DND-41 (cell line): ENCODE measurements at regions not wholly inside any gene's neighbourhood (a gene's known extent, or its start where the extent isn't known, plus 50 kb on each side); places are given as distances from the start of the nearest gene placed in this dataset.

ENCODE experiments used
- ATAC-seq: fragments of 200-7000 bp; cut with Tn5 transposase; 3 replicates; pipeline ENCODE4 v1.9.1; 2021; ENCODE audit warnings: low read depth; ENCODE audit not compliant: insufficient read depth
- DNase-seq: peaks from one replicate; pipeline ENCODE4 v3.0.0-alpha.2; 2020
- H2AFZ ChIP-seq: 2 replicates; pipeline ENCODE4 v1.6.0; 2012; ENCODE audit warnings: low read depth, low read length
- H3K27ac ChIP-seq: 2 replicates; pipeline ENCODE4 v1.5.1; 2012; ENCODE audit warnings: low read length, inconsistent platforms
- H3K27me3 ChIP-seq: fragments of 200-600 bp; sonication (generic); 2 replicates; pipeline ENCODE4 v1.6.0; 2012; ENCODE audit warnings: low read length, mild to moderate bottlenecking, inconsistent platforms; ENCODE audit not compliant: insufficient read depth, poor library complexity
- H3K36me3 ChIP-seq: 2 replicates; pipeline ENCODE4 v1.5.1; 2012; ENCODE audit warnings: low read length, inconsistent platforms; ENCODE audit not compliant: insufficient read depth
- H3K4me1 ChIP-seq: 2 replicates; pipeline ENCODE4 v1.5.1; 2012; ENCODE audit warnings: mild to moderate bottlenecking, low read length; ENCODE audit not compliant: insufficient read depth
- H3K4me2 ChIP-seq: 2 replicates; pipeline ENCODE4 v1.6.0; 2012; ENCODE audit warnings: mild to moderate bottlenecking, moderate library complexity, low read length, inconsistent platforms; ENCODE audit not compliant: insufficient read depth
- H3K4me3 ChIP-seq, 2 experiments: fragments of 200-600 bp in 1 of 2; shearing (Covaris generic) in 1 of 2; 2 replicates each; pipeline ENCODE4 v1.5.1; 2012 to 2016; ENCODE audit warnings: inconsistent platforms in 2 of 2, low read length in 2 of 2, mild to moderate bottlenecking in 2 of 2, low read depth in 1 of 2, moderate library complexity in 1 of 2
- H3K79me2 ChIP-seq: 2 replicates; pipeline ENCODE4 v1.6.0; 2012; ENCODE audit warnings: low read length, inconsistent platforms; ENCODE audit not compliant: insufficient read depth
- H3K9ac ChIP-seq: 2 replicates; pipeline ENCODE4 v1.6.0; 2012; ENCODE audit warnings: low read depth, mild to moderate bottlenecking, inconsistent platforms, low read length, moderate library complexity
- H3K9me3 ChIP-seq: 2 replicates; pipeline ENCODE4 v1.5.1; 2012; ENCODE audit warnings: low read length, moderate library complexity, mild to moderate bottlenecking, inconsistent platforms; ENCODE audit not compliant: insufficient read depth, severe bottlenecking
- H4K20me1 ChIP-seq: 2 replicates; pipeline ENCODE4 v1.6.0; 2012; ENCODE audit warnings: low read length; ENCODE audit not compliant: insufficient read depth
- EZH2 ChIP-seq: IDR thresholded peaks from 3 replicates; pipeline ENCODE4 v1.6.1; 2012; ENCODE audit warnings: borderline replicate concordance, low read depth, mild to moderate bottlenecking, moderate library complexity, low read length, inconsistent platforms; ENCODE audit not compliant: severe bottlenecking
- TF ChIP-seq, protein P1 (sequence below): IDR thresholded peaks from 2 replicates; pipeline ENCODE4 v1.5.1; 2012; ENCODE audit warnings: borderline replicate concordance, low read length, moderate library complexity, mild to moderate bottlenecking; ENCODE audit not compliant: poor library complexity, severe bottlenecking; ENCODE audit errors: extremely low read depth

DNA sequence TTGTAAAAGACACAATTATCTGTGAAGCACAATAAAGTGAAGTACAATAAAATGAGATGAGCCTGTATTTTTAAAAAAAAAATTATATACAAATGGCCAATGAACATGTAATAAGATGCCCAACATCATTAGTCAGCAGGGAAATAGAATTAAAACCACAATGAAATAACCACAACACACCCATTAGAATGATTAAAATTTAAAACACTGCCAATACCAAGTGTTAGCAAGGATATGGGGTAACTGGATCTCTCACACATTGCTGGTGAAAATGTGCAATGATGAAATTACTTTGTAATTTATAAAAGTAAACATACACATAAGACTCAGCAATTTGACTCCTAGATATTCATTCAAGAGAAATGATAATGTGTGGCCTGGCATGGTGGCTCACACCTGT, 62.8 kb downstream of the SHOC1 start:
- H4K20me1 ChIP-seq = no peaks in the 10 kb centered on the region
- TF ChIP-seq, protein P1, sequence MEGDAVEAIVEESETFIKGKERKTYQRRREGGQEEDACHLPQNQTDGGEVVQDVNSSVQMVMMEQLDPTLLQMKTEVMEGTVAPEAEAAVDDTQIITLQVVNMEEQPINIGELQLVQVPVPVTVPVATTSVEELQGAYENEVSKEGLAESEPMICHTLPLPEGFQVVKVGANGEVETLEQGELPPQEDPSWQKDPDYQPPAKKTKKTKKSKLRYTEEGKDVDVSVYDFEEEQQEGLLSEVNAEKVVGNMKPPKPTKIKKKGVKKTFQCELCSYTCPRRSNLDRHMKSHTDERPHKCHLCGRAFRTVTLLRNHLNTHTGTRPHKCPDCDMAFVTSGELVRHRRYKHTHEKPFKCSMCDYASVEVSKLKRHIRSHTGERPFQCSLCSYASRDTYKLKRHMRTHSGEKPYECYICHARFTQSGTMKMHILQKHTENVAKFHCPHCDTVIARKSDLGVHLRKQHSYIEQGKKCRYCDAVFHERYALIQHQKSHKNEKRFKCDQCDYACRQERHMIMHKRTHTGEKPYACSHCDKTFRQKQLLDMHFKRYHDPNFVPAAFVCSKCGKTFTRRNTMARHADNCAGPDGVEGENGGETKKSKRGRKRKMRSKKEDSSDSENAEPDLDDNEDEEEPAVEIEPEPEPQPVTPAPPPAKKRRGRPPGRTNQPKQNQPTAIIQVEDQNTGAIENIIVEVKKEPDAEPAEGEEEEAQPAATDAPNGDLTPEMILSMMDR = no peak
- no peak for TF ChIP-seq EZH2
- DNase-seq (no peak), ATAC-seq (no peak)
- H3K9ac ChIP-seq = no peak overlapping the region
- H3K4me2 ChIP-seq = no peak overlapping the region
- no peaks in the 10 kb centered on the region for H3K4me1 ChIP-seq
- H3K36me3 ChIP-seq = no peaks in the 10 kb centered on the region
- H3K27ac ChIP-seq = no peak overlapping the region
- H3K9me3 ChIP-seq = no peaks in the 10 kb centered on the region
- H3K27me3 ChIP-seq = no peaks in the 10 kb centered on the region
- no peaks in the 10 kb centered on the region for H3K79me2 ChIP-seq
- H3K4me3 ChIP-seq = no peak overlapping the region
- H2AFZ ChIP-seq = no peak overlapping the region

DNA sequence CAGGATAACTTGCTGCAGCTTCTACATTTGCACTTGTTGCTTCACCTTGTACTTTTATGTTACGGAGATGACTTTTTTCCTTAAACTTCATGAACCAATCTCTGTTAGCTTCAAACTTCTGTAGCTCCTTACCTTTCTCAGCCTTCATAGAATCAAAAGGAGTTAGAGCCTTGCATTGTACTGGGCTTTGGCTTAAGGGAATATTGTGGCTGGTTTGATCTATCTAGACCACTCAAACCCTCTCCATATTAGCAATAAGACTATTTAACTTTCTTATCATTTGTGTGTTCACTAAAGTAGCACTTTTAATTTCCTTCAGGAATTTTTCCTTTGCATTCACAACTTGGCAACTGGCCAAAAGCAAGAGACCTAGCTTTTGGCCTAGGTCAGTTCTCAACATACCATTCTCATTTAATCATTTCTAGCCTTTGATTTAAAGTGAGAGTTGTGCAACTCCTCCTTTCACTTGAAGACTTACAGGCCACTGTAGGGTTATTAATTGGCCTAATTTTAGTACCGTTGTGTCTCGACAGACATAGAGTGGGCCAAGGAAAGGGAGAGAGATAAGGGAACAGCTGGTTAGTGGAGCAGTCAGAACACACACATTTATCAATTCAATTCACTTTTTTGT, 63.7 kb downstream of the SHOC1 start:
- no peak overlapping the region for H3K27ac ChIP-seq
- no peak overlapping the region for H3K4me2 ChIP-seq
- no peaks in the 10 kb centered on the region for H3K4me1 ChIP-seq
- H2AFZ ChIP-seq = no peak overlapping the region
- no peaks in the 10 kb centered on the region for H3K36me3 ChIP-seq
- ATAC-seq (no peak), DNase-seq (no peak)
- no peaks in the 10 kb centered on the region for H3K9me3 ChIP-seq
- no peaks in the 10 kb centered on the region for H3K79me2 ChIP-seq
- no peak overlapping the region for H3K4me3 ChIP-seq
- H3K9ac ChIP-seq = no peak overlapping the region
- no peaks in the 10 kb centered on the region for H3K27me3 ChIP-seq
- no peaks in the 10 kb centered on the region for H4K20me1 ChIP-seq
- TF ChIP-seq, protein P1 = no peak
- TF ChIP-seq EZH2 = no peak

DNA sequence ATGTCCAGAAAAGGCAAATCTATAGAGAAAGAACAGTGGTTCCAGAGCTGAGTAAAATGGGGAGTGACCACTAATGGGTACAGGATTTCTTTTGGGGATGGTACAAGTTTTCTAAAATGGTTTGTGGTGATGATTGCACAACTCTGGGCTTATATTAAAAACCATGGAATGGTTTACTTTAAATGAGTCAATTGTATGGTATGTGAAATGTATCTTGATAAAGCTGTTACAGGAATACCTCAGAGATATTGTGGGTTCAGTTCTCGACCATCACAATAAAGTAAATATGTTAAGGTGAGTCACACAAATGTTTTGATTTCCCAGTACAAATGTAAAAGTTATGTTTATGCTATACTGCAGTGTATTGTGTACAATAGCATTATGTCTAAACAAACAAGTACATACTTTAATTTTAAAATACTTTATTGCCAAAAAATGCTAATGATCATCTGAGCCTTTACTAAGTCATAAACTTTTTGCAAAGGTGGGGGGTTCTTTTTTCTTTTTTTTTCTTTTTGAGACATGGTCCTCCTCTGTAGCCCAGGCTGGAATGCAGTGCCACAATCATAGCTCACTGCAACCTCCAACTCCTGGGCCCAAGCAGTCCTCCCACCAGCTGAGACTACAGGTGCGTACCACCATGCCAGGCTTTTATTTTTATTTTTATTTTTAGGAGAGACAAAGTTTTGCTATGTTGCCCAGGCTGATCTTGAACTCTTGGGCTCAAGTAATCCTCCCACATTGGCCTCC, 65.9 kb downstream of the SHOC1 start:
- H3K4me2 ChIP-seq = no peak overlapping the region
- no peaks in the 10 kb centered on the region for H3K36me3 ChIP-seq
- H3K4me3 ChIP-seq = no peak overlapping the region
- no peak overlapping the region for H3K9ac ChIP-seq
- H3K27me3 ChIP-seq = no peaks in the 10 kb centered on the region
- H3K4me1 ChIP-seq = no peaks in the 10 kb centered on the region
- no peaks in the 10 kb centered on the region for H3K9me3 ChIP-seq
- H3K27ac ChIP-seq = no peak overlapping the region
- H2AFZ ChIP-seq = no peak overlapping the region
- no peak for ATAC-seq
- no peaks in the 10 kb centered on the region for H3K79me2 ChIP-seq
- DNase-seq = no peak
- TF ChIP-seq, protein P1 = no peak
- TF ChIP-seq EZH2 = no peak
- no peaks in the 10 kb centered on the region for H4K20me1 ChIP-seq
